ENCODE measurements at regions not wholly inside any gene's neighbourhood (a gene's known extent, or its start where the extent isn't known, plus 50 kb on each side); places are given as distances from the start of the nearest gene placed in this dataset.

GRCh38 chr9:12469084-12469483 lies 224.1 kb upstream of the TYRP1 start:
- TF ChIP-seq GATA2 (IDR thresholded peaks at IDR 0.05; ENCODE audit: low read depth, low read length) (no peak), GATA3 (IDR thresholded peaks at IDR 0.05; ENCODE audit: low read depth, low read length) (no peak)

GRCh38 chr9:12494411-12494810 lies 198.8 kb upstream of the TYRP1 start:
- TF ChIP-seq GATA3 (IDR thresholded peaks at IDR 0.05; ENCODE audit: low read depth, low read length): peak; percentile 79
- peak; percentile 70 for TF ChIP-seq GATA2 (IDR thresholded peaks at IDR 0.05; ENCODE audit: low read depth, low read length)

GRCh38 chr9:12497790-12498189 lies 195.4 kb upstream of the TYRP1 start:
- TF ChIP-seq GATA3 (IDR thresholded peaks at IDR 0.05; ENCODE audit: low read depth, low read length) (no peak), GATA2 (IDR thresholded peaks at IDR 0.05; ENCODE audit: low read depth, low read length) (no peak)

GRCh38 chr9:12502520-12502919 lies 190.7 kb upstream of the TYRP1 start:
- TF ChIP-seq GATA3 (IDR thresholded peaks at IDR 0.05; ENCODE audit: low read depth, low read length): no peak
- TF ChIP-seq GATA2 (IDR thresholded peaks at IDR 0.05; ENCODE audit: low read depth, low read length): no peak

GRCh38 chr9:12503606-12504122 lies 189.5 kb upstream of the TYRP1 start:
- no peak for TF ChIP-seq GATA2 (IDR thresholded peaks at IDR 0.05; ENCODE audit: low read depth, low read length)
- TF ChIP-seq GATA3 (IDR thresholded peaks at IDR 0.05; ENCODE audit: low read depth, low read length): no peak

- TF ChIP-seq GATA3 (IDR thresholded peaks at IDR 0.05; ENCODE audit: low read depth, low read length) (no peak), GATA2 (IDR thresholded peaks at IDR 0.05; ENCODE audit: low read depth, low read length) (no peak)
Measured at GRCh38 chr9:12510551-12510950, 182.6 kb upstream of the TYRP1 start.

GRCh38 chr9:12511726-12512125 lies 181.5 kb upstream of the TYRP1 start:
- TF ChIP-seq GATA2 (IDR thresholded peaks at IDR 0.05; ENCODE audit: low read depth, low read length) (no peak), GATA3 (IDR thresholded peaks at IDR 0.05; ENCODE audit: low read depth, low read length) (no peak)

GRCh38 chr9:12516031-12516430 lies 177.2 kb upstream of the TYRP1 start:
- TF ChIP-seq GATA3 (IDR thresholded peaks at IDR 0.05; ENCODE audit: low read depth, low read length): no peak
- no peak for TF ChIP-seq GATA2 (IDR thresholded peaks at IDR 0.05; ENCODE audit: low read depth, low read length)

GRCh38 chr9:12516573-12516972 lies 176.6 kb upstream of the TYRP1 start:
- TF ChIP-seq GATA2 (IDR thresholded peaks at IDR 0.05; ENCODE audit: low read depth, low read length): no peak
- no peak for TF ChIP-seq GATA3 (IDR thresholded peaks at IDR 0.05; ENCODE audit: low read depth, low read length)

GRCh38 chr9:12538842-12539579 lies 154.2 kb upstream of the TYRP1 start:
- TF ChIP-seq GATA3 (IDR thresholded peaks at IDR 0.05; ENCODE audit: low read depth, low read length): no peak
- TF ChIP-seq GATA2 (IDR thresholded peaks at IDR 0.05; ENCODE audit: low read depth, low read length): no peak

- TF ChIP-seq GATA2 (IDR thresholded peaks at IDR 0.05; ENCODE audit: low read depth, low read length) (no peak), GATA3 (IDR thresholded peaks at IDR 0.05; ENCODE audit: low read depth, low read length) (no peak)
Measured at GRCh38 chr9:12539580-12539975, 153.6 kb upstream of the TYRP1 start.

- TF ChIP-seq GATA3 (IDR thresholded peaks at IDR 0.05; ENCODE audit: low read depth, low read length) (no peak), GATA2 (IDR thresholded peaks at IDR 0.05; ENCODE audit: low read depth, low read length) (no peak)
Measured at GRCh38 chr9:12544700-12545099, 148.5 kb upstream of the TYRP1 start.

- no peak for TF ChIP-seq GATA3 (IDR thresholded peaks at IDR 0.05; ENCODE audit: low read depth, low read length)
- no peak for TF ChIP-seq GATA2 (IDR thresholded peaks at IDR 0.05; ENCODE audit: low read depth, low read length)
Measured at GRCh38 chr9:12554636-12555035, 138.5 kb upstream of the TYRP1 start.

- TF ChIP-seq GATA2 (IDR thresholded peaks at IDR 0.05; ENCODE audit: low read depth, low read length) (no peak), GATA3 (IDR thresholded peaks at IDR 0.05; ENCODE audit: low read depth, low read length) (no peak)
Measured at GRCh38 chr9:12566404-12567090, 126.6 kb upstream of the TYRP1 start.
